ENCODE measurements at regions not wholly inside any gene's neighbourhood (a gene's known extent, or its start where the extent isn't known, plus 50 kb on each side); places are given as distances from the start of the nearest gene placed in this dataset.

DNA sequence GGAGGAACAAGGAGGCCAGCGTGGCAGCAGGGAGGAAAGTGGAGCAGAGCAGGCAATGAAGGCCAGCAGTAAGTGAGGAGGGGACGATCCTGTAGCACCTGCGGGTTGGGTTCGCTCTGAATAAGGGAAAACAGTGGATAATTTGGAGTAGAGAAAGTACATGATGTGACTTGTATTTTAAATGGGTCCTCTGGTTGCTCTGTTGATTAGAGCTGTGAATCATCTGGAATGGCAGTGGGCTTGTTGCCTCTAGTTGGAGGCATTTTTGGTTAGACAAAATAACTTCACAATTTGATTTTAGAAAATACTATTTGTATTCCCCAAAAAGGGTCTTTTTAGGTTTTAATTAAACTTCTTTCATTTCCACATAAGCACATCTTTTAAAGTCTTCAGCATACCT, 277.4 kb downstream of the ARL4A start:
- Histone ChIP-seq H3K9me3 (no peaks in the 10 kb centered on the region), H3K4me1 (peaks cover 0 to 4% (median 2%) of the 10 kb centered on the region in 4 donors), H3K36me3 (no peaks in the 10 kb centered on the region), H3K27ac (no peak overlapping the region), H3K27me3 (no peaks in the 10 kb centered on the region), H3K4me3 (no peak overlapping the region)
- intact Hi-C loops (cut with DNase I; ENCODE audit: low total_unique reads), result no loop called here
- TF ChIP-seq, protein P1, sequence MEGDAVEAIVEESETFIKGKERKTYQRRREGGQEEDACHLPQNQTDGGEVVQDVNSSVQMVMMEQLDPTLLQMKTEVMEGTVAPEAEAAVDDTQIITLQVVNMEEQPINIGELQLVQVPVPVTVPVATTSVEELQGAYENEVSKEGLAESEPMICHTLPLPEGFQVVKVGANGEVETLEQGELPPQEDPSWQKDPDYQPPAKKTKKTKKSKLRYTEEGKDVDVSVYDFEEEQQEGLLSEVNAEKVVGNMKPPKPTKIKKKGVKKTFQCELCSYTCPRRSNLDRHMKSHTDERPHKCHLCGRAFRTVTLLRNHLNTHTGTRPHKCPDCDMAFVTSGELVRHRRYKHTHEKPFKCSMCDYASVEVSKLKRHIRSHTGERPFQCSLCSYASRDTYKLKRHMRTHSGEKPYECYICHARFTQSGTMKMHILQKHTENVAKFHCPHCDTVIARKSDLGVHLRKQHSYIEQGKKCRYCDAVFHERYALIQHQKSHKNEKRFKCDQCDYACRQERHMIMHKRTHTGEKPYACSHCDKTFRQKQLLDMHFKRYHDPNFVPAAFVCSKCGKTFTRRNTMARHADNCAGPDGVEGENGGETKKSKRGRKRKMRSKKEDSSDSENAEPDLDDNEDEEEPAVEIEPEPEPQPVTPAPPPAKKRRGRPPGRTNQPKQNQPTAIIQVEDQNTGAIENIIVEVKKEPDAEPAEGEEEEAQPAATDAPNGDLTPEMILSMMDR (IDR thresholded peaks at IDR 0.05), result no peak
- no peak for TF ChIP-seq POLR2AphosphoS5 (IDR thresholded peaks at IDR 0.05)
- no peak for TF ChIP-seq POLR2A (IDR thresholded peaks at IDR 0.05)
- TF ChIP-seq EP300 (IDR thresholded peaks at IDR 0.05), result no peak
- WGBS, 5 donors, result 88 to 94% (median 93%) methylated on average over 4 of the region's 4 CpGs
- no peak for DNase-seq

DNA sequence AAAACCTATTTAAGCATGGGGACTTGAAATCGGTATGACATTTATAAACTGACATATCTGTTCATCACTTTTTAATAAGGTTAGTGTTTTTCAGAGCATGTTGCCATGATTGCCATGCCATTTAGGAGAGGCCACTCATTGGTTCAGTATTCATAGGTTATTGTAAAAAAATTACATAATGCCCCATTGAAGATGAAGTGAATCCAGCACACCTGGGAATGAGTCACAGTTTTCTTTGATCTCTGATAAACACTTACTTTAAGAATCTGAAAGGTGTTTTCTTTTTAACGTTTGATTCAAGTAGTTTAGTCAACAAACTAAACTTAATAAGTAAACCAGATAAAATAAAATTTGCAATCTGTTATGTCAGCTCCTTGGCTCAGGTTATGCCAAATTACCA, 278.3 kb downstream of the ARL4A start:
- DNase-seq, result no peak
- no peaks in the 10 kb centered on the region for H3K27me3 ChIP-seq

DNA sequence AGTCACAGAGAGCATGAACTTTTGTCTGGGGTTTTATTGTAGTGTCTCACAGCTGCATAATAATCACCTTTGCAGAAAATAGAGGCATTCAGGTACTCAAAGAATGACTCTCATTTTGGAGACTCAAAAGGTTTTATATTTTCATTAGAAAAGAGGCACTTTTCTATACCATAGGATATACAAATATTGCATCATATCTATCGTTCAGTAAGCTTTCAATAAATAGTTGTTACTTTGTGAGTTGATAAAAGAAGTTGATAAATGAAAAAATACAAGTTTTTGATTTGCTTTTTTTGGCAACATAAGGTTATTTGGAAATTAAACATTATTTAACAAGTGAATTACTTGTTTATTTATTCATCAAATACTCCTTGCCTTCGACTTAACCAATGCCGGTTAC, 279.9 kb downstream of the ARL4A start:
- intact Hi-C loops (cut with DNase I; ENCODE audit: low total_unique reads), result no loop called here
- no peaks in the 10 kb centered on the region for H3K9me3 ChIP-seq
- DNase-seq, result no peak
- no peaks in the 10 kb centered on the region for H3K36me3 ChIP-seq
- no peak for TF ChIP-seq POLR2AphosphoS5 (IDR thresholded peaks at IDR 0.05)
- TF ChIP-seq, protein P1 (IDR thresholded peaks at IDR 0.05), result no peak
- TF ChIP-seq POLR2A (IDR thresholded peaks at IDR 0.05), result no peak
- no peak for TF ChIP-seq EP300 (IDR thresholded peaks at IDR 0.05)
- no peak overlapping the region for H3K27ac ChIP-seq
- peaks cover 0 to 4% (median 2%) of the 10 kb centered on the region in 4 donors for H3K4me1 ChIP-seq
- H3K27me3 ChIP-seq, result no peaks in the 10 kb centered on the region
- WGBS, 5 donors, result 34 to 68% (median 50%) methylated on average over 3 of the region's 3 CpGs
- H3K4me3 ChIP-seq, result no peak overlapping the region

More for the DNA sequence above, 278.3 kb downstream of the ARL4A start:
- intact Hi-C loops (cut with DNase I; ENCODE audit: low total_unique reads), result no loop called here
- TF ChIP-seq EP300 (IDR thresholded peaks at IDR 0.05) (no peak), POLR2A (IDR thresholded peaks at IDR 0.05) (no peak), POLR2AphosphoS5 (IDR thresholded peaks at IDR 0.05) (no peak)
- TF ChIP-seq, protein P1 (IDR thresholded peaks at IDR 0.05), result no peak
- WGBS, 5 donors, result 21 to 51% (median 38%) methylated on average over 2 of the region's 2 CpGs
- Histone ChIP-seq H3K27ac (no peak overlapping the region), H3K4me1 (peaks cover 0 to 4% (median 2%) of the 10 kb centered on the region in 4 donors), H3K4me3 (no peak overlapping the region), H3K36me3 (no peaks in the 10 kb centered on the region), H3K9me3 (no peaks in the 10 kb centered on the region)

DNA sequence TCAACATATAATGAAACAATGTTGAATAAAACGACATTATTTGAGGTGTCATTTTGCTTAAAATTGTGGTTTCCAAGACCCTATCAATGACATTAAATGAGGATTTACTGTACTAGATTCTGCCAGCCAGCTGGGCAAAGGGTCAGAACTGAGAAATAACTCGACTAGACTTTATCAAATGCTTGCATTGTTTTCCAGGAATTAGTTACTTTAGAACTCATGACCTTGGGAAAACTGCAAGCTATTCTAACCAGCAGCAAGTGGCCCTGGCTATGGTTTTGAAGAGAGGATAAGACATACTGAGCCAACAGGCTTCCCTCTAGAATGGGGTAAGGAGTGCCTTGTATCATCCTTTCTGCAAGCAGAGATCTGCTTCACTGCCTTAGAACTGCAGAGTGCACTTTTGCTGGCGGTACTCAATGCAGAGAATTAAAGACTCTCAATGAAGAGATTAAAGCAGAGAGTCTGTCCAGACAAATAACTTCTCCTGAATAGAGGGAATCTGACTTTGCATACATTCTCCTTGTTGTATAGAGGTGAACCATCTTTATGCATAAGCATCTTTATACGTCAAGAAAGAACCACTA, 281.5 kb downstream of the ARL4A start:
- TF ChIP-seq POLR2AphosphoS5 (IDR thresholded peaks at IDR 0.05), result no peak
- TF ChIP-seq POLR2A (IDR thresholded peaks at IDR 0.05), result no peak
- TF ChIP-seq, protein P1 (IDR thresholded peaks at IDR 0.05), result no peak
- no peak for TF ChIP-seq EP300 (IDR thresholded peaks at IDR 0.05)
- H3K9me3 ChIP-seq, result no peaks in the 10 kb centered on the region

More for the DNA sequence above, 281.5 kb downstream of the ARL4A start:
- WGBS, 5 donors, result 62 to 85% (median 77%) methylated on average over 4 of the region's 4 CpGs
- Histone ChIP-seq H3K36me3 (no peaks in the 10 kb centered on the region), H3K4me3 (no peak overlapping the region), H3K27ac (no peak overlapping the region), H3K27me3 (no peaks in the 10 kb centered on the region), H3K4me1 (peaks cover 0 to 4% (median 2%) of the 10 kb centered on the region in 4 donors)
- intact Hi-C loops (cut with DNase I; ENCODE audit: low total_unique reads), result no loop called here
- no peak for DNase-seq

Data from stomach (tissue), 8 donors.